ENCODE measurements at regions not wholly inside any gene's neighbourhood (a gene's known extent, or its start where the extent isn't known, plus 50 kb on each side); places are given as distances from the start of the nearest gene placed in this dataset.
A peak's percentile ranks its signal among the peaks of the same experiment; 100 is the strongest.

DNA sequence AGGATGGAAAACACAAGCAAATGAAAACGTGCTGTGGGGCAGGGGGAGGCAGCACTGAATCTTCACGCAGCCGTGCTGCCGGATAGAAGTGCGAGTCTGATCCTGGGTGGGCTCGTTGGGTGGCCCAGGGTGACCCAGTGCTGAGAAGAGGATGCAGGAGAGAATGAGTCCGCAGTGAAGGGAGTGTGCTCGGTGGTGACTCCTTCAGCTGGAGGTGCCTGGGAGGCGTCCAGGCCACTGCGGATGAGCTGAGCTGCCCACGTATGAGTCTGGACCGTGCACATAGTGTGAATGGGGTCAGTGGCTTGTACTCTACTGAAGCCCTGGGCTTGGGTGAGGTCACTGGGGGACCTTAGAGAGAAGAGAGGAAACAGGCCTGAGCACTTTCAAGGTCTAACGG, 190.0 kb upstream of the MGMT start:
- Histone ChIP-seq H3K9me3 (peaks cover 0 to 9% (median 0%) of the 10 kb centered on the region in 12 donors), H3K27ac (no peak overlapping the region), H3K27me3 (peaks cover 0 to 4% (median 0%) of the 10 kb centered on the region in 9 donors), H3K4me3 (no peak overlapping the region), H3K4me1 (peaks cover 0 to 18% (median 0%) of the 10 kb centered on the region in 12 donors), H3K36me3 (no peaks in the 10 kb centered on the region)
- TF ChIP-seq, protein P1, sequence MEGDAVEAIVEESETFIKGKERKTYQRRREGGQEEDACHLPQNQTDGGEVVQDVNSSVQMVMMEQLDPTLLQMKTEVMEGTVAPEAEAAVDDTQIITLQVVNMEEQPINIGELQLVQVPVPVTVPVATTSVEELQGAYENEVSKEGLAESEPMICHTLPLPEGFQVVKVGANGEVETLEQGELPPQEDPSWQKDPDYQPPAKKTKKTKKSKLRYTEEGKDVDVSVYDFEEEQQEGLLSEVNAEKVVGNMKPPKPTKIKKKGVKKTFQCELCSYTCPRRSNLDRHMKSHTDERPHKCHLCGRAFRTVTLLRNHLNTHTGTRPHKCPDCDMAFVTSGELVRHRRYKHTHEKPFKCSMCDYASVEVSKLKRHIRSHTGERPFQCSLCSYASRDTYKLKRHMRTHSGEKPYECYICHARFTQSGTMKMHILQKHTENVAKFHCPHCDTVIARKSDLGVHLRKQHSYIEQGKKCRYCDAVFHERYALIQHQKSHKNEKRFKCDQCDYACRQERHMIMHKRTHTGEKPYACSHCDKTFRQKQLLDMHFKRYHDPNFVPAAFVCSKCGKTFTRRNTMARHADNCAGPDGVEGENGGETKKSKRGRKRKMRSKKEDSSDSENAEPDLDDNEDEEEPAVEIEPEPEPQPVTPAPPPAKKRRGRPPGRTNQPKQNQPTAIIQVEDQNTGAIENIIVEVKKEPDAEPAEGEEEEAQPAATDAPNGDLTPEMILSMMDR (IDR thresholded peaks at IDR 0.05): no peak
- TF ChIP-seq POLR2A (IDR thresholded peaks at IDR 0.05): no peak
- DNase-seq (peak in 1 of 5 donors; percentile 34), ATAC-seq (peak in 2 of 4 donors; percentile 51 to 52)
- intact Hi-C loops (cut with DNase I): loop anchor here in 1 of 10 donors (10.0 kb wide), 1 partner anchor 698 kb away; no protein-coding TSS in a partner anchor
- 82 to 93% (median 89%) methylated on average over 13 of the region's 13 CpGs for WGBS, 4 donors

DNA sequence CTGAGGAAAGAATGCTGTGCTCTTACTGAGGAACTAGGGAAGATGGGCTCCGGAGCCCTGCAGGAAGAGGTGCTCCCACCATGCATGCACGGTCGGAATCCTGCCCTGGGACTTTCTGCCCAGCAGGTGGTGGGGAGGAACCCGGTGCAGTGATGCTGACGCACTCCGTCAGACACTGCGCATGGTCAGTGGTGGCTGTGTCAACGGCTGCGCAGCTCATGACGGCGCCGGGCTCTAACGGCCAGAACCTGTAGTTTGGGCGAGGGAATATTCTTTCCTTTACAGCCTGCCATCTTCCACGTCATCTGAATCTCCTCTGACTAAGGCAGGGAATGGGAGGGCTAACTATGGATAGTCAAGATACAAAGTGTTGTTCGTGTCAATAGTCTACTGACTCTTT, 189.2 kb upstream of the MGMT start:
- Histone ChIP-seq H3K36me3 (no peaks in the 10 kb centered on the region), H3K4me3 (no peak overlapping the region), H3K9me3 (peaks cover 0 to 11% (median 0%) of the 10 kb centered on the region in 12 donors), H3K27ac (no peak overlapping the region), H3K4me1 (peaks cover 0 to 18% (median 0%) of the 10 kb centered on the region in 12 donors), H3K27me3 (peaks cover 0 to 4% (median 0%) of the 10 kb centered on the region in 9 donors)
- no peak for TF ChIP-seq POLR2A (IDR thresholded peaks at IDR 0.05)
- TF ChIP-seq, protein P1 (IDR thresholded peaks at IDR 0.05): no peak
- ATAC-seq (no peak), DNase-seq (no peak)
- 84 to 93% (median 90%) methylated on average over 15 to 16 of the region's 16 CpGs for WGBS, 4 donors
- intact Hi-C loops (cut with DNase I): loop anchor here in 1 of 10 donors (10.0 kb wide), 1 partner anchor 697 kb away; no protein-coding TSS in a partner anchor

DNA sequence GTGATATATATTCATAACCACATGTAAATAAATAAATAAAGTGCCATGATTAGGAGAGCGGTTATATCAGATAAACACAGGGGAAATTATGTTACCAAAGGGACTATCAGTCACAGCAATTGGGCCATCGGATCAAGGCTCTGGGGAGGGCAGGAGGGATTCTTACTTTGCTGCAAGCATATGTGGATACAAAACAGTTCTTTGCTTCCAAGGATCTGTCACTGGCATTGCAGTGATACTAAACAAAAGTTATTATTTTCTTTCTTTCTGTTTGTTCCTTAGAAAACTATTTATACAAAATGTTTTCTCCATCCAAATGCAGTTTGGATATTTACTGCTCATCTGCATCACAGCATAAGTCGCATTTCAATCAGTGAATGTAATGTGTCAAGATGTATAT, 188.4 kb upstream of the MGMT start:
- intact Hi-C loops (cut with DNase I): loop anchor here in 1 of 10 donors (10.0 kb wide), 1 partner anchor 696 kb away; no protein-coding TSS in a partner anchor
- 84 to 85% (median 84%) methylated on average over 3 of the region's 3 CpGs for WGBS, 4 donors
- Histone ChIP-seq H3K4me3 (no peak overlapping the region), H3K9me3 (peaks cover 0 to 11% (median 0%) of the 10 kb centered on the region in 12 donors), H3K27ac (no peak overlapping the region), H3K4me1 (peaks cover 0 to 18% (median 0%) of the 10 kb centered on the region in 12 donors), H3K36me3 (no peaks in the 10 kb centered on the region), H3K27me3 (peaks cover 0 to 4% (median 0%) of the 10 kb centered on the region in 9 donors)
- ATAC-seq (no peak), DNase-seq (no peak)
- TF ChIP-seq, protein P1 (IDR thresholded peaks at IDR 0.05): no peak
- no peak for TF ChIP-seq POLR2A (IDR thresholded peaks at IDR 0.05)

DNA sequence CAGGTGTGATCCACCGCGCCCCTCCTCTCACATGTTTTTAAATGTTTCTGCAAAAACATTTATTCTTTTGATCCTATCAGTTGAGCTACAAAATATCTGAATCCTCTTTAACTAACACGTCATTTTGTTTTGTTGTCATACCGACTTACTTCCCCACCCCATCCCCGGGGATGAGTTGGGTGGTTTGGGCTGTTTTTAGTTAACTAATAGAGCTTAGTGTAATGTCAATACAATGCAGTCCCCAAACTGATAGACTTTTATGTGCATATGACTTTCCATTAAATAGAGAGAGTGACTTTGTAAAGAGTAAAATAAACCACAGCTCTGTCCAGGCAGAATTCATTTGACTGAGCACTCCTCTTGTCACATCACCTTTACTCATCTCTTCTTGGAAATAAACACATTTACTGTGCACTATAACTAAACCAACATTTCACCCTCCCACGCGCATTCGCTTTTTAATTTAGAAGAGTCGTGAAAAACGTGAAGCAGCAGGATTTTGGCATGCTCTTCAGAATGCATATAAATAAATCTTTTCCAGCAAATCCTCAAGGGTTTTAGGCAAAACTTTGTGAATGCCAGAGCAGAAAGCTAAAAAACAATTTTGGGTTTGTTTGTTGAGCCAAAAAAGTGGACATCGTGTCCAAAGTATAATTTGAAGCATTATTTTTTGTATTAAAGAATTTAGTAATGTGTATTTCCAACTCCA, 187.4 kb upstream of the MGMT start:
- peaks cover 0 to 18% (median 0%) of the 10 kb centered on the region in 12 donors for H3K4me1 ChIP-seq
- intact Hi-C loops (cut with DNase I): loop anchor here in 1 of 10 donors (10.0 kb wide), 1 partner anchor 695 kb away; no protein-coding TSS in a partner anchor
- ATAC-seq (no peak), DNase-seq (no peak)
- peaks cover 0 to 11% (median 0%) of the 10 kb centered on the region in 12 donors for H3K9me3 ChIP-seq
- H3K27me3 ChIP-seq: peaks cover 0 to 4% (median 0%) of the 10 kb centered on the region in 9 donors
- H3K36me3 ChIP-seq: no peaks in the 10 kb centered on the region
- no peak overlapping the region for H3K4me3 ChIP-seq
- H3K27ac ChIP-seq: peak overlapping the region in 1 of 12 donors; percentile 3
- WGBS, 4 donors: 57 to 67% (median 61%) methylated on average over 11 of the region's 11 CpGs
- TF ChIP-seq, protein P1 (IDR thresholded peaks at IDR 0.05): no peak
- no peak for TF ChIP-seq POLR2A (IDR thresholded peaks at IDR 0.05)
